Activated naive CD8-positive, alpha-beta T cell treated with anti-CD3 and anti-CD28 coated beads, Interleukin-2, amount 50 U/mL, for 16 hours (primary cell): ENCODE measurements at regions not wholly inside any gene's neighbourhood (a gene's known extent, or its start where the extent isn't known, plus 50 kb on each side); places are given as distances from the start of the nearest gene placed in this dataset.

Experiments
- DNase-seq: peaks from one replicate; pipeline ENCODE4 v3.0.0-alpha.2; 2020; ENCODE audit warnings: low read depth, low spot score

DNA sequence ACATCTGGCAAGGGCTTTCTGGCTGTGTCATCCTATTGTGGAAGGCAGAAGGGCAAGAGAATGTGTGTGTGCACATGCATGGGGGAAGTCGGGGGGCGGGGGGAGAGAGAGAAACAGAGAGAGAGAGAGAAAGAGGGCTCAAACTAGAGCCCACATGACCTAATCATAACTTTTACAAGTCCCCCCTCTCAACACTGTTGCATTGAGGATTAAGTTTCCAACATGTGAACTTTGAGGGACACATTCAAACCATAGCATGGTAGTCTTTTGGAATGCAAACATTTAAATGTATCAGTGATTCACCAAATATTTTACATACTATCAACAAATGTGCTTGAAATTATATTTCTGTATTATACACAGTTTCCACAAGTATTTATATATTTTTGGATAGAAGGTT lies 655.4 kb upstream of the B3GALT2 start:
- DNase-seq, result no peak

DNA sequence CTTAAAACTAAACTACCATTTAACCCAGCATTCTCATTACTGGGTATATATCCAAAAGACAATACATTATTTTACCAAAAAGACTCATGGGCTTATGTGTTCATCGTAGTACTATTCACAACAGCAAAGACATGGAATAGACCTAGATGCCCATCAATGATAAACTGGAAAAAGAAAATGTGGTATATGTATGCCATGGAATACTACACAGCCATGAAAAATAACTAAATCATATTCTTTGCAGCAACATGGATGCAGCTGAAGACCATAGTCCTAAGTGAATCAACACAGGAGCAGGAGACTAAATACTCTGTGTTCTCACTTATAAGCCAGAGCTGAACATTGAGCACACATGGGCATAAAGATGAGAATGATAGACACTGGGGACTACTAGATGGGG lies 645.1 kb upstream of the B3GALT2 start:
- DNase-seq, result no peak

DNA sequence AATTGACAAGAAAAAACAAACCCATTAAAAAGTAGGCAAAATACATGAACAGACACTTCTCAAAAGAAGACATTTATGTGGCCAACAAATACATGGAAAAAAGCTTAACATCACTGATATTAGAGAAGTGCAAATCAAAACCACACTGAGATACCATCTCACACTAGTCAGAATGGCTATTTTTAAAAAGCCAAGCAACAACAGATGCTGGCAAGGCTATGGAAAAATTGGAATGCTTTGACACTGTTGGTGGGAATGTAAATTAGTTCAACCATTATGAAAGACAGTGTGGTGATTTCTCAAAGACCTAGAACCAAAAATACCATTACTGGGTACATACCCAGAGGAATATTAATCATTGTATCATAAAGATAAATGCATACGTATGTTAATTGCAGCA lies 641.1 kb upstream of the B3GALT2 start:
- DNase-seq, result no peak

DNA sequence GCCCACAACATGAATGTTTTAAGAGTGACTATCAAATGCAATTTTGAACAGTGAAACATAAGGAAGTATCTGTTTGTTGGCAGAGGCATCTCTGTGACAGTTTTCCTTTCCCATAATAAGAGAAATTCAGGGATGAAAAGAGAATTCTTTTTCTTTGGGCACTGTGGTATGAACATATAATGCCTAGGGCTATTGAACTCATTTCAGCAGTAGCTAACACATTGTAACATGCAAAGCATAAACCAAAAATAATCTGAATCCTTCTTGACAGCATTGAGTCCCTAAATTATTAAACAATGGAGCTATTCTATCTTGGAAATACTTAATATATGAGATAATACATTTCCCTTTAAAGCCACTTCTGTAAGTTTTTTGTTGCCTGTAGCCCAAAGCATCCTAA lies 633.0 kb upstream of the B3GALT2 start:
- DNase-seq, result no peak

GRCh38 chr1:193807208-193807607 lies 620.8 kb upstream of the B3GALT2 start:
- DNase-seq, result no peak

DNA sequence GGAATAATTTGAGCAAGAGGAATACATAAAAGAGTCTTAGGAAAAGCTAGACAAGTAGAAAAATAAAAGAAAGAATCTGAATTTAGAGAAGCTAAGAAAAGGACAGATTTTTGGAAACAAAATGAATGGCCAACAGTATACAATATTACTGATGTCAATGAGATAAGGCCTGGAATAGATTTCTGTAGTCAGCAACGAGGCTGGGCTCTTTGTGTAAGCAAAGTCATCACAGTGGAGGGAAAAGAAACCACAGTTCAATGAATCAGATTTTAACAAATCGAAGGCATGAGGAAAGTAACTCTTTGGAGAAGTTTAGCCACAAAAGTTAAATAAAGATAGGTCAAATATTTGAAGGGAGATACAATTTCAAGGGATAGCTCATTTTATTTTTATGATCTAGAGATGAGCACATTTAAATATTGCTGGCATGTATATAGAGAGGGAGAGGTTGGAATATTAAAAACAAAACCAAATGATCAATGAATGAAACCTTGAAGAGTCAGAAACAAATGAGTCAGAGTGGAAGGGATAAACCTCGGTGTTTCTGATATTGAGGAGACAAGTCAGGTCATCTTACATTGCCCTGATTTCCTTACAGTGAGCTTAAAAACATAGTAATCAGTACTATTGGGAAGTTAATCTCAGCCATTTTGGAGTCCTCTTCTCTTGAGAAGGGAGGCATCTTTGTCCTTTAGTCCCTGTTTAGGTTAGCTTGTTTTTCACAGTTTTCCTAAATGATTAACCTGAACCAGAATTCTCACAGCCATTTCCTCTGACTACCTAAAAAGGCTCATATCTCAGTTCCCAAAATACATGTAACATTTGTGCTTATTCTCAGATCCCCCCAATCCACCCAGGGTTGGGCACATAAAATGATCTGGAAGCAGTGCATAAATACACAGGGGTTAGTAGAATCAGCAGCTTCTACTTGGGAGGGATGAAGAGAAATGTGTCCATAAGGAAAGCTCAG lies 620.0 kb upstream of the B3GALT2 start:
- DNase-seq, result no peak

DNA sequence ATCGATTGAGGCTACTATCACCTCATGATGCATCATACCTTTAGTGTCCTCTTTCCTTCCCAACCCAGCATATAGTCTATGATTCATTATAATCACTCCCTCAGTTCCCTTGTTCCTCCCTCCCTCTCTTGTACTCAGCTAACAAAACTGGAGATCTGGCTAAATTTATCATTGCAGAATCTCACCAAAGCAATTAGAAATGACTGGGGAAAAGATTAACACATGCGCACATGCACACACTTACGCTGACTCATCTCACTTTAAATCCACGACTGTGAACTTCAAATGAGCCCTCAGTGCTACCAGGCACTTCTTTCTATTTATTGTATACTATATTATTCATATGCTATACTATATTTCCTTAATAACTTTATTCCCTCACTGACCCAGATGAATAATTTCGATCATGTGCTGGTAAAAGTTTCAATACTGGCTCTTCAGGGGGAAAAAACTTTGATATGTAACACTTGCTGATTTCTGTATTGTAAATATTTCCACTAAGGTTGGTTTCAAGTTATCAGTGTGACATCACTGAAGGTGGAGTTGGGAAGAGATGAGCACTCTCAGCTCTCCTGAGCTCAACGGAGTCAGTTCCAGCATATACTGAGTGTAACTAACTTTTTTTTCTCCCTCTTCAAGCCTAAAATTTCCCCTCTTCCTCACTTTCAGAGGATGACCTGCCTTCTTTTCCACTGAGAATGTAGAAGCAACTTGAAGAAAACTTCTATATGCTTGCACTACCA lies 613.7 kb upstream of the B3GALT2 start:
- no peak for DNase-seq

DNA sequence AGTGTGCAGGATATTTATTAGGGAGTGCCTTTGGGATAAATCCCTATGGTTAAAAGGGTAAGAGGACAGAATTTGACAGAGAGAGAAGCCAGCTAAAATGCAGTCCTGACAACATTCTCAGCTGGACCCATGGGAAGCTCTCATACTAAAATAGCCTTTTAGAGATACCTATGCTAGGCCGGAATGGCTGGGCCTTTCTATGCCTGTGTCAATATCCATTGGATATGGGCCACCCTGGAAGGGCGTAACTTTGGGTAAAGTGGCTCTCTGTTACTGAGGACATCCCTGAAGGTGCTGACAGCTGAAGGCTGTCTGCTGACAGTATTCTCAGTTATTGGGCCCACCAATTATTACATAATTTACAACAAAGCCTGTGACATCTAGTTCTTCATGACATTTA lies 613.0 kb upstream of the B3GALT2 start:
- DNase-seq, result no peak

DNA sequence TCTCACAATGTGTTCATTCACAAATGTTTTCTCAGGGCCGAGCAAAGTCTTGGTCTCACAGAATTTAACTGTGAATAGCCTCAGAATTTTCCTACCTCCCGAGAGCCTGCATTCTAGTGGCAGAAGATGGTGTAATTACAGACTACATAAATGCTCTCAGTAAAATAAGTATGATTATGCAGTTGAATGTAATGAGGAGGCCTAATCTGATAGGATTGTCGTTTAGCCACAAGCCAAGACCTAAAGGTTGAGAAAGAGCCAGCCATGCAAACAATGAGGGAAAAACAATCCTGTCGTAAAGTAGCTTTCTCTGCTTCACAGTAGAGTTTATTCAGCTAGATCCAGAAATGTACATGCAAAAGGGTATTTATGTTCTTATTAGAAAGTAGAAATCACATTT lies 607.8 kb upstream of the B3GALT2 start:
- DNase-seq, result no peak

DNA sequence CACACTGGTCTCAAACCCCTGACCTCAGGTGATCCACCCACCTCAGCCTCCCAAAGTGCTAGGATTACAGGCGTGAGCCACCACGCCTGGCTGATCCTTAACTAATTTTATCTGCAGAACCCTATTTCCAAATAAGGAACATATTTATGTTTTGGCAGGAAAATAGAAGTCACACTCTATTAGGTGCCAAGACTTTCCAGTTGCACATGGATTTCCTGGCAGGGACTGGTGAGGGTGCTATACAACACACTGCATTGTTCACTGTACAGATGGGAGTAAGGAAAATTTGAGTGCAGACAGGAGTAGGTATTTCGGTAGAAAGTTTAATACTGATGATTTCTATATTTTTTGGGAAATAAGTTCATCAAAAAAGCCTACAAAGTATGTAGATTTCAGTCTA lies 605.3 kb upstream of the B3GALT2 start:
- no peak for DNase-seq

DNA sequence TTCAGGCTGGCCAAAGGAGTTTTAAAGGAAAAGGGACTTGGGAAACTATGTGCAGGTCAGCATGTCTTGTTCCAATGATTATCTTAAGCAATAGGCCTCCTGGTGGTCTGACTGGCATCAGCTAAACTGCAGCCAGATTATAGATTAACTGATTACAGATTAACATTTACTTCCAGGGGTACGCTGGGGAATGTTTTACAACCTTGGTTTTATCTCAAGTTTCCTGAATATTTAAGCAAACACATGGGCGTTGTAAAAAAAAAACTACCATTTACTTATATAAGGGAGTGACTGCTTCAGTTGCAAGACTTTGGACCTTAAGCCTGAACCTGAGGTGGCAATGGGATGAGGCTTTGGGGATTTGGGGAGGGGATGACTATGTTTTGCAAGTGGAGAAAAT lies 600.6 kb upstream of the B3GALT2 start:
- DNase-seq, result no peak

- DNase-seq, result no peak
Measured at GRCh38 chr1:193785850-193786420, 599.5 kb upstream of the B3GALT2 start.

DNA sequence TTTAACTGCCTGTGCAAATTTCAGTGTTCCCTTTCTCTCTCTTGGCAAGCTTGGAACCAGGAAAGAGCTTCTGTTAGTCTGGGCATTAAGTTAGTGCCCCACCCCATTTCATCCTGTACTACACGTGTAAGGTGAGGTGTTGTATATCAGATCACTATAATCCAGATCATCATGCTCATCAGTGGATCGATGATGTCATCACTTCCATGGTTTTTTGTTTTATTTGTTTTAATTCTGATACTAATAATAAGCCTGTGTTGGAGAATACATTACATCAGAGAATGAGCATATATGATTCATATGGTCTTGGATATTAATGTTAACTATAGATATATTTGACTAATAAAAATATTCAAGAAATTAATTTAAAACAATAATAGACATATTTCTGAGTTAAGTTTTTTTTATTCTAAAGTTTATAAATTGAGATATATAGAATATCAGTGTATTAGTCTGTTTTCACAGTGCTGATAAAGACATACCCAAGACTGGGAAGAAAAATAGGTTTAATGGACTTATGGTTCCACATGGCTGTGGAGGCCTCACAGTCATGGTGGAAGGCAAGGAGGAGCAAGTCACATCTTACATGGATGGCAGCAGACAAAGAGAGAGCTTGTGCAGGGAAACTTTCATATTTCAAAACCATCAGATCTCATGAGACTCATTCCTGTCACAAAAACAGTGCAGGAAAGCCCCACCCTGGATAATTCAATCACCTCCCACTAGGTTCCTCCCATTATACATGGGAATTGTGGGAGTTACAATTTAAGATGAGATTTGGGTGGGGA lies 588.3 kb upstream of the B3GALT2 start:
- DNase-seq, result no peak

GRCh38 chr1:193771596-193771995 lies 585.2 kb upstream of the B3GALT2 start:
- DNase-seq, result no peak

GRCh38 chr1:193769651-193770050 lies 583.2 kb upstream of the B3GALT2 start:
- DNase-seq, result no peak

DNA sequence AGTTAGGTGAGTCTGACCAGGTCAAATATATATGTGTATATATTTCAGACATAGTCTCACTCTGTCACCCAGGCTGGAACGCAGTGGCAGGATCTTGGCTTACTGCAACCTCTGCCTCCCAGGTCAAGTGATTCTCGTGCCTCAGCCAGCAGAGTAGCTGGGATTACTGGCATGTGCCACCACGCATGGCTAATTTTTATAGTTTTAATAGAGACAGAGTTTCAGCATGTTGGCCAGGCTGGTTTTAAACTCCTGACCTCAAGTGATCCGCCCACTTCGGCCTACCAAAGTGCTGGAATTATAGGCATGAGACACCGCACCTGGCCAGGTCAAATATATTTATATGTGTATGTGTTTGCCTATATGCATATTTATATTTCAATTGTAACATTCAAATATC lies 581.5 kb upstream of the B3GALT2 start:
- no peak for DNase-seq

DNA sequence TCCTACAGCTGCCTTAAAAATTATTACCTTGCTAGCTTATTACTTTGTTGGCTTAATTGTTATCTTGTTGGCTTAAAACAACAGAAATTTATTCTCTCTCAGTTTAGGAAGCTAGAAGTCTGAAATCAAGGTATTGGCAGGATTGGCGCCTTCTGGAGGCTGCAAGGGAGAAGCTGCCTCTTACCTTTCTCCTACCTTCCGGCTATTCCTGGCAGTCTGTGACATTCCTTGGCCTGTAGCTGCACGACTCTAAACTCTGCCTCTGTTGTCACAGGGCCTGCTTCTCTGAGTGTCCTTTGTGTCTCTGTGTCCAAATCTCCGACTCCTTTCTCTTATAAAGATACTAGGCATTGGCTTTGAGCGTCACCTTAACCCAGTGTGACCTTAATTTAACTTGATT lies 579.9 kb upstream of the B3GALT2 start:
- no peak for DNase-seq

GRCh38 chr1:193763266-193763665 lies 576.9 kb upstream of the B3GALT2 start:
- no peak for DNase-seq

GRCh38 chr1:193762236-193762635 lies 575.8 kb upstream of the B3GALT2 start:
- no peak for DNase-seq

- DNase-seq, result no peak
Measured at GRCh38 chr1:193755441-193755840, 569.0 kb upstream of the B3GALT2 start.

DNA sequence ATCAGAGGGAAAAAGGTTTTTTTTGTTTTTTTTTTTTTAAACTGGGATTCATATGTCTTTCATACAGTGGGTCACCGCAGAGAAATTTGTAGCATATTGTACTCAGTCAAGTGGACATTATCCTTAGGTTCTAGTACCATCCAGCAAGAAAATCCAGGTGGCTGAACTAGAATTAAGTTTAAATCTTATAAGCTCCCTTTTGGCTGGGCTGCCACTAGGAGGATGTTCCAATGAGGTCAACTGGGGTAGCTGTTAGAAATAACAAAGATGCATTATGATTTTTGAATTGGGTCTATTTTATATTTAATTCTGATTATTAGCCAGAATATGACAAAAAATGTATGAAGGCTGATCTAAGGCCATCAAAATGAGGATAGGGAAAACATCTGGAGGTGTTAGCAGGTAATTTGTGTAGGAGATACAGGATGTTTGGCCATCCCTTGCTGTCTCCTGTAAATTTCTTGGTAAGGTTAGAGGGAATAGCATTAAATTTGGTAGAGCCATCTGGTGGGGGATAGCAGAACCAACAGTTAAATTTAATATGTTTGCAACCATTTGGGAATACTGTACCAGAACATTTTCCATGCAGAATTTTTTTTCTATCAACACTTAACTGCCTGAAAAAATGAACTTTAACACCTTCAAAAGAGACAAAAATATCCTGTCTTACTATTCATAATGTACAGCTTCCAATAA lies 568.5 kb upstream of the B3GALT2 start:
- DNase-seq, result no peak
